ENCODE measurements at regions not wholly inside any gene's neighbourhood (a gene's known extent, or its start where the extent isn't known, plus 50 kb on each side); places are given as distances from the start of the nearest gene placed in this dataset.

DNA sequence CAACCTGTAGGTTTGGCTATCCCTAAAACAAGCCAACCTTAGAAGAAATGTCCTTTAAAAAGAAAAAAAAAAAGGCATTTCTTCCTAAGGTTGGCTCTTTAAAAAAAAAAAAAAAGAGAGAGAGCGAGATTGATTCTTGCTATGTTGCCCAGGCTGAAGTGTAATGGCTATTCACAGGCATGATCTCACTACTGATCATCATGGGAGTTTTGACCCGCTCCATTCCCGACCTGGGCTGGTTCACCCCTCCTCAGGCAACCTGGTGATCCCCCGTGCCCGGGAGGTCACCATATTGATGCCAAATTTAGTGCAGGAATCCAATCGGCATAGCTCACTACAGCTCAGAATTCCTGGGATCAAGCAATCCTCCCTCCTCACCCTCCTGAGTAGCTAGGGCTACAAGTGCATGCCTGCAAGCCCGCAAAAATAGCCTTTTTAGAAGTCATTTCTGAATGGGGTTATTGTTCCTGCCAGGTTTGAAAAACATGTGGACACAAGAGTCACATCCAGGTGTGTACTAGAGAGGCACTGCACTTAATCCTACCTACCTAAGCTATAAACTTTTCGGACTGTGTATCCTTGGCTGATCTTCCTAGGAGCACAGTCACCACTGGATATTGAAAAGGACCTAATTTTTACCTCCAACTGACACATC lies 61.4 kb upstream of the ZCCHC13 start (continued):
- TF ChIP-seq, protein P1, sequence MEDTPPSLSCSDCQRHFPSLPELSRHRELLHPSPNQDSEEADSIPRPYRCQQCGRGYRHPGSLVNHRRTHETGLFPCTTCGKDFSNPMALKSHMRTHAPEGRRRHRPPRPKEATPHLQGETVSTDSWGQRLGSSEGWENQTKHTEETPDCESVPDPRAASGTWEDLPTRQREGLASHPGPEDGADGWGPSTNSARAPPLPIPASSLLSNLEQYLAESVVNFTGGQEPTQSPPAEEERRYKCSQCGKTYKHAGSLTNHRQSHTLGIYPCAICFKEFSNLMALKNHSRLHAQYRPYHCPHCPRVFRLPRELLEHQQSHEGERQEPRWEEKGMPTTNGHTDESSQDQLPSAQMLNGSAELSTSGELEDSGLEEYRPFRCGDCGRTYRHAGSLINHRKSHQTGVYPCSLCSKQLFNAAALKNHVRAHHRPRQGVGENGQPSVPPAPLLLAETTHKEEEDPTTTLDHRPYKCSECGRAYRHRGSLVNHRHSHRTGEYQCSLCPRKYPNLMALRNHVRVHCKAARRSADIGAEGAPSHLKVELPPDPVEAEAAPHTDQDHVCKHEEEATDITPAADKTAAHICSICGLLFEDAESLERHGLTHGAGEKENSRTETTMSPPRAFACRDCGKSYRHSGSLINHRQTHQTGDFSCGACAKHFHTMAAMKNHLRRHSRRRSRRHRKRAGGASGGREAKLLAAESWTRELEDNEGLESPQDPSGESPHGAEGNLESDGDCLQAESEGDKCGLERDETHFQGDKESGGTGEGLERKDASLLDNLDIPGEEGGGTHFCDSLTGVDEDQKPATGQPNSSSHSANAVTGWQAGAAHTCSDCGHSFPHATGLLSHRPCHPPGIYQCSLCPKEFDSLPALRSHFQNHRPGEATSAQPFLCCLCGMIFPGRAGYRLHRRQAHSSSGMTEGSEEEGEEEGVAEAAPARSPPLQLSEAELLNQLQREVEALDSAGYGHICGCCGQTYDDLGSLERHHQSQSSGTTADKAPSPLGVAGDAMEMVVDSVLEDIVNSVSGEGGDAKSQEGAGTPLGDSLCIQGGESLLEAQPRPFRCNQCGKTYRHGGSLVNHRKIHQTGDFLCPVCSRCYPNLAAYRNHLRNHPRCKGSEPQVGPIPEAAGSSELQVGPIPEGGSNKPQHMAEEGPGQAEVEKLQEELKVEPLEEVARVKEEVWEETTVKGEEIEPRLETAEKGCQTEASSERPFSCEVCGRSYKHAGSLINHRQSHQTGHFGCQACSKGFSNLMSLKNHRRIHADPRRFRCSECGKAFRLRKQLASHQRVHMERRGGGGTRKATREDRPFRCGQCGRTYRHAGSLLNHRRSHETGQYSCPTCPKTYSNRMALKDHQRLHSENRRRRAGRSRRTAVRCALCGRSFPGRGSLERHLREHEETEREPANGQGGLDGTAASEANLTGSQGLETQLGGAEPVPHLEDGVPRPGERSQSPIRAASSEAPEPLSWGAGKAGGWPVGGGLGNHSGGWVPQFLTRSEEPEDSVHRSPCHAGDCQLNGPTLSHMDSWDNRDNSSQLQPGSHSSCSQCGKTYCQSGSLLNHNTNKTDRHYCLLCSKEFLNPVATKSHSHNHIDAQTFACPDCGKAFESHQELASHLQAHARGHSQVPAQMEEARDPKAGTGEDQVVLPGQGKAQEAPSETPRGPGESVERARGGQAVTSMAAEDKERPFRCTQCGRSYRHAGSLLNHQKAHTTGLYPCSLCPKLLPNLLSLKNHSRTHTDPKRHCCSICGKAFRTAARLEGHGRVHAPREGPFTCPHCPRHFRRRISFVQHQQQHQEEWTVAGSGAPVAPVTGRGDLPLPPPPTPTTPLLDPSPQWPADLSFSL (CRISPR knock-in tag; IDR thresholded peaks at IDR 0.05): no peak
- TF ChIP-seq RARA (CRISPR knock-in tag; IDR thresholded peaks at IDR 0.05) (0 out of 2 replicates have a peak, but pooled peaks have one; percentile 10), PITX1 (CRISPR knock-in tag; IDR thresholded peaks at IDR 0.05) (0 out of 2 replicates have a peak, but pooled peaks have one; percentile 20), SOX13 (IDR thresholded peaks at IDR 0.05) (no peak), SOX13 (CRISPR knock-in tag; conservative IDR thresholded peaks at IDR 0.05 in 1 of 2, IDR thresholded peaks at IDR 0.05 in 1 of 2) (peak in 1 of 2 experiments; percentile 45; a peak in 1 of 4 replicates), HMG20A (CRISPR knock-in tag; IDR thresholded peaks at IDR 0.05; ENCODE audit: borderline replicate concordance) (0 out of 2 replicates have a peak, but pooled peaks have one; percentile 30), RXRB (CRISPR knock-in tag; IDR thresholded peaks at IDR 0.05; ENCODE audit: borderline replicate concordance) (0 out of 2 replicates have a peak, but pooled peaks have one; percentile 28), RFX5 (IDR thresholded peaks at IDR 0.05; ENCODE audit: low read depth, low read length) (no peak), ZNF274 (CRISPR knock-in tag; IDR thresholded peaks at IDR 0.05) (no peak), ZNF562 (CRISPR knock-in tag; IDR thresholded peaks at IDR 0.05; ENCODE audit: borderline replicate concordance) (no peak), ZNF615 (CRISPR knock-in tag; IDR thresholded peaks at IDR 0.05; ENCODE audit: borderline replicate concordance) (no peak), ZSCAN22 (CRISPR knock-in tag; IDR thresholded peaks at IDR 0.05) (no peak), KDM1A (CRISPR knock-in tag; IDR thresholded peaks at IDR 0.05) (no peak)
- TF ChIP-seq, protein P2, sequence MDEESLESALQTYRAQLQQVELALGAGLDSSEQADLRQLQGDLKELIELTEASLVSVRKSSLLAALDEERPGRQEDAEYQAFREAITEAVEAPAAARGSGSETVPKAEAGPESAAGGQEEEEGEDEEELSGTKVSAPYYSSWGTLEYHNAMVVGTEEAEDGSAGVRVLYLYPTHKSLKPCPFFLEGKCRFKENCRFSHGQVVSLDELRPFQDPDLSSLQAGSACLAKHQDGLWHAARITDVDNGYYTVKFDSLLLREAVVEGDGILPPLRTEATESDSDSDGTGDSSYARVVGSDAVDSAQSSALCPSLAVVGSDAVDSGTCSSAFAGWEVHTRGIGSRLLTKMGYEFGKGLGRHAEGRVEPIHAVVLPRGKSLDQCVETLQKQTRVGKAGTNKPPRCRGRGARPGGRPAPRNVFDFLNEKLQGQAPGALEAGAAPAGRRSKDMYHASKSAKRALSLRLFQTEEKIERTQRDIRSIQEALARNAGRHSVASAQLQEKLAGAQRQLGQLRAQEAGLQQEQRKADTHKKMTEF (CRISPR knock-in tag; IDR thresholded peaks at IDR 0.05): 0 out of 2 replicates have a peak, but pooled peaks have one; percentile 12
